ENCODE measurements at regions not wholly inside any gene's neighbourhood (a gene's known extent, or its start where the extent isn't known, plus 50 kb on each side); places are given as distances from the start of the nearest gene placed in this dataset.

DNA sequence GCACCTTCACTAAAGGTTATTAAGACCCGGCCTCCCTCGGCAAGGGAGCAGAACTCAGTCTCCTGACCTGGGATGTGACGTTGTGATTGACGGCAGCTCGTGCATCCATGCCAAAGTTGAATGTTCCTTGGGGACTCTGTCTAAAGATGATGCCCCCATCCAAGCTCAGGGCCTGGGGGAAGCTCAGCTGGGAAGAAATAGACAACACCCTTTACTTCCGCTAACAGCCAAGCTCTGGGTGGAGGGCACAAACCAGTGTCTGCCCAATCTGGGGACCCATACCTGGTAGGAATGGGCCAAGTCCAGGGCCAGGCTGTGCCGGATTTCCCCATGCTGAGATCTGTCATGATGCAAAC lies 95.4 kb downstream of the RMI2 start:
- DNase-seq (ENCODE audit: low spot score), result no peak

DNA sequence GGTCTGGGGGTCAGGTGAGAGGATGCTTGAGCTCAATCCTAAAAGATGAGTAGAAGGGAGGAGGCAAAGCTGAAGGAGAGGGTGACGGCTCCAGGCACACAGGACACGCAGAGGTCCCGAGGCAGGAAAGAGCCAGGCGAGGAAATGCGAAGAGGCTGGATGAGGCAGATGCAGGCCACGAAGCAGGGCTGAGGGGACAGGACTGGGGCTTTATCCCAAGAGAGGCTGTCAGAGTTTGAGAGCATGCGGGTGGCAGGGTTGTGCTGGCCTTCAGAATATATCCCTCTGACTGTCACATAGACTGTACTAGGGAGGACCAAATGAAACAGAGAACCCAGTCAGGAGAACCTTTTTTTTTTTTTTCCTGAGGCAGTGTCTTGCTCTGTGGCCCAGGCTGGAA lies 100.2 kb downstream of the RMI2 start:
- DNase-seq (ENCODE audit: low spot score), result no peak

DNA sequence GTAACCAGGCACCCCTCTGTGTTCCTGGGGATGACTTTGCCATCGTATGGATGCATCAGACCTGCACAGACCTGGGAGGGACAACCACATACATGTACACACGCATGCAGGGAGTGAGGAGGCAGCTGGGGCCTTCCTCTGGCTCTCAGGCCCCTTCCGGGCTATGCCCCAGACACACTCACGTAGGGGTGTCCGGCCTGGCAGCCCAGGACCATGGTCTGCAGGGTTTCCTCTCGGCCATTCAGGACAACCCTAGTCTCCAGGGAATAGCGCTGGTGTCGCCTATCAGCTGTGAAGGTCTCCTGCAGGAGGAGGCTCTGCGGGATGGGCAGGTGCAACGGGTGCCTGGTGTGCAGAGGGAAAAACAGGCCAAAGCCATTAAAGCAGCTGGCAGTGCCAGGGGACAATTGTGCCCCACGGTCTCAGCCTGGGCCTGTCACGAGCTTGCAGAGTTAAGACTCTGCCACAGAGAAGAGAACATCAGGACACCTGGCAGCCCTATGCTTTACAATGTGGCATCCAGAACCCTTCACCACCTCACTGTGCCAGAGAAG lies 101.4 kb downstream of the RMI2 start:
- DNase-seq (ENCODE audit: low spot score), result no peak

DNA sequence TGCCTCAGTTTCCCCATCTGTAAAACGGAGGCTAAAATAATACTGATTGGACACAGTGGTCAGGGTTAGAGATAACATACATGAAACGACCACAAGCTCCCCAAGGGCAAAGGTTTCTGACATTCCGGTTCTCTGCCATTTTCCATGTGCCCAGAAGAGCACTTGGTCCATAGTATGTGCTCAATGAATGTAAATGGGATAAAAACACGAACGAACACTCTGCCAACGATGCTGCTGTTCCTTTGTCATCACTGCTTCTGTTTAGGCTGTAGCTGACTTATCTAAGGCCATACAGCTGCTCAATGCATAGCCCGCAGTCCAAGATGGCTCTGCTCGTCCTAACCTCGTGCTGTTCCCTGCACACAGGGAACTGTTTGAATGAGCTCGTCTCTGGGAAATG lies 102.0 kb downstream of the RMI2 start:
- no peak for DNase-seq (ENCODE audit: low spot score)

DNA sequence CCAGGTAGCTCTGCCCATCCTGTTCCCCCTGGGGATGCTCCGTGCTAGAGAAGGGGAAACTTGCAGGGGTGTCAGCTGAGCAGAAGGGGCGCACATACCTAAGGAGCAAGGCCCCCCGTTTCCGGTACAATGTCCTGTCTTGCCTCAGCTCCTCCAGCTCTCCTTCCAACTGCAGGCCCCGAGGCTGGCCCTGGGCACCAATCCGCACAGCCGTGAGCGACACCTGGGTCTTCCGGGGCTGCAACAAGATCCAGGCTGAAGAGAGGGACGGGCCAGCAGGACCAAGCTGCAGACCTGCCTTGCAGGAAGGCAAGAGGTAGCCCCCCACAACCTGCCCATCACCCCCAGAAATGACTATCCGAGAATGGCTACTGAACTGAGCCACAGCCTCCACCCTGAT lies 102.6 kb downstream of the RMI2 start:
- DNase-seq (ENCODE audit: low spot score), result no peak

DNA sequence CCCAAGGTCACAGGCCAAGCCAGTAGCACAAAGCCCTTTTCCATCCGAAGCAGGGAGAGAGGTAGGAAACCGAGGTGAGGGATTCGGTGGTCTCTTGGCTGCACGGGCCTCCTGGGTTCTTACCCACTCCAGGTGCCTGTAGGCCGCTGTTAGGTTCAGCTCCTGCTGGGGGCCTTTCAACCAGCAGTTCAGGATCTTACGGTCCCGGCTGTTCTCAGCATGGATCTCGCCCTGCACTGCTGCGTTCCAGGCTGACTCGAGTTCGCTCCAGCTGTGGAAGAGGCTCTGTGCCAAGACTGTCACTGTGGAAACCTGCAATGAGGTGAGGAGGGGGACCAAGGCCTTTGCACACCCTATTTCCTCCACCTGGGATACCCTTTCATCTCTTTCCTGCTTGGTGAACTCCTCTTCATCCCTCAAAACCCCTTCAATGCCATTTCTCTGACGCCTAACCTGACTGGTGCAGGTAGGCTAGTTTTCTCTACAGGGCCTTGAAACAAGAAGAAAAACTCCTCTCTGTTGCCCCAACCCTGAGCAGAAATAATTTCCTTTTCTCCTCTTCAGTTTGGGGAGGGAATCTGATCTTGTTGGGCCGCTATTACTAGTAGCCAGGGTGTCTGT lies 103.6 kb downstream of the RMI2 start:
- DNase-seq (ENCODE audit: low spot score), result no peak

DNA sequence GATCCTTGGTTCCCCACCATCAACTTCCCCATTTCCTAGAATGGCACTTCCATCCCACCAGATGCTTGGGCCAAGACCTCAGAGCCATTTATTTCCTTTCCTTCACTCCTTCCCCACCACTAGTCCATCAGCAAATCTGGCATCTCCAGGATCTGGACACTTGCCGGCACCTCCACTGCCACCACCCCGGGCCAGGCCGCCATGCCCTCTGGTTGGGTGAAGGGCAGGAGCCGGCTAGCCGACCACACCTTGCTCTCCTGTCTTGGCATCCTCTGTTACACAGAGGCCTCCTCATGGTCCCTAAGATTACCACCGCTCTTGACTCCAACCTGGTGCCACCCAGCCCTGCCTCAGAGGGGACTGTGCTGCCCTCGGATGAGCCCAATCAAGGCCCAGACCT lies 104.5 kb downstream of the RMI2 start:
- no peak for DNase-seq (ENCODE audit: low spot score)

DNA sequence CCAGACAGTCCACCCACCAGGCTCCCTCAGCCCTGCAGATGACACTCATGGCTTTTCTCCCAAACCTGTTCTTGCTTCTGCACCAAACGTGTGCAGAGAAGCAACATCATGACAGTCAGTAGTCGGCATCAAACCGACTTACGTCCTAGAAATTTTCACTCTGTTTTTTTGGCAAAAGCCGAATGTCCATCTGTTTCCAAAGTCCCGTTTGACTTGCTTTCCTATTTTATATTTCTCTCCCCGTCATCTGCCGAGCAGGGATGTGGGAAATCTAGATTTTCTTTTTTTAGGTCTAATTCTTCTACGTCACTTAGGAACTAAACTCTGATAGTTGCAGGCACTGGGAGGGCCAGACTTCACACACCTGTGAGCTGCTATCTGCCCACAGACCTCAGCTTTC lies 104.9 kb downstream of the RMI2 start:
- no peak for DNase-seq (ENCODE audit: low spot score)

DNA sequence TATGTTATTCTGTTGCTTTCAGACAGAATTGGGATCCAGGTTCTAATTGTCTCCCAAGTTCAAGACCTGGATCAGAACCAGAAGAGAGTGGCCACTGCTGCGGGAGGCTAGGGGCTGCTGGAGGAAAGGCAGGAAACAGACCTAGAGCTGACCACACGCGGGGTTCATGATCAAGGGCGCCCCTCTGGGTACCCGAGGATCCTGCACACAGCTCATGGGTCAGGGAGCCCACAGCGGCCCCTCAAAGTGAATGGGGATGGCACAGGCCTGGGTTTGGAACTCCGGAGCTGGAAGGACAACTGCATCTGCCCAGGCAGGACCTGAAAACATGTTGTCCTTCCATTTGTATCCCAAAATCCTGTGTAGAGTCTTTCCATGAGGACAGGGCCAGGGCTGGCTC lies 107.0 kb downstream of the RMI2 start:
- no peak for DNase-seq (ENCODE audit: low spot score)

DNA sequence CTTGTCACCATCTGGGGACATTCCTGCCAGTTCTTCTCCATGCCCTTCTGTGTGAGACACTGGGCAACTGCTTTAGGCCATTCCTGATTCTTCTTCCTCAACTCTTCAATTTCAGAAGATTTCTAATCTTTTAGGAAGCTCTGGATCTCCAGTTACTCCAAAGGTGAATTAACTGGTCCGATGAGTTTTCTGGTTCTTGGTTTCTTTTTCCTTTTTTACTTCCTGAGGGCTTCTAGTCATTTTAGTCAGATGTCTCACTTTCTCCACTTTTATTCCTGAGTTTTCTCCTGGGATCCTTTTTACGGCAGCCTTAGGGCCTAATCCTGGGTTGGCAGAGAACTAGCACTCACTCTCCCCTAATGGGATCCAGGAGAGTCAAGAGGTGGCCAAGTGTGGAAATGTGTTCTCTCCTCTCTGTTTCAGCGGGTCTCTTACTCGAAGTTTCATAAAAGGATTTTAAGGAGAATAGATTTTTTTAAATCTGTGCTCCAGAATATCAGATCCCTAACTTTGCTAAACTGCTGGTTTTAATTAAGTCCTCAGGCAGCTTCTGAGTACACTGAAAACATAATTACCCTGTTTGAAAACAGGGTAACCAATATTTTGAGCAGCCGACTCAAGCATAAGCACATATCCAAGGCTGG lies 107.6 kb downstream of the RMI2 start:
- DNase-seq (ENCODE audit: low spot score), result no peak

DNA sequence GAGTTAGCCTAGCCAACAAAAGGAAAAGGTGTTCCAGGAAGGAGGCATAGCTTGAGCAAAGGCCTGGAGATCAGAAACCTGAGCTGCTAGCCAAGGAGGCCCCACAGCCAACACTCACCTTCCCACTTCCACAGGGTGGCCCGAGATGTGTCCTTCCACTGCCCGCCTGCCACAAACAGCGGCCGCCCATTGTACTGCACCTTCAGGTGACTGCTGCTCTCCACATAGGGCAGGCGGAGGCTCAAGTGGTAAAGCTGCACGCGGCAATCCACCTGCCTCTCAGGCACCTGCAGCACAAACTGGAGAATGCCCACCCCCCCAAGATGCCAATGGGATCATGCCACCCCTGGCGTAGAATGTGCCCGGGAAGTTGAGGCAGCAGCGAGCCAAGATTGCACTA lies 111.5 kb downstream of the RMI2 start:
- DNase-seq (ENCODE audit: low spot score), result no peak

DNA sequence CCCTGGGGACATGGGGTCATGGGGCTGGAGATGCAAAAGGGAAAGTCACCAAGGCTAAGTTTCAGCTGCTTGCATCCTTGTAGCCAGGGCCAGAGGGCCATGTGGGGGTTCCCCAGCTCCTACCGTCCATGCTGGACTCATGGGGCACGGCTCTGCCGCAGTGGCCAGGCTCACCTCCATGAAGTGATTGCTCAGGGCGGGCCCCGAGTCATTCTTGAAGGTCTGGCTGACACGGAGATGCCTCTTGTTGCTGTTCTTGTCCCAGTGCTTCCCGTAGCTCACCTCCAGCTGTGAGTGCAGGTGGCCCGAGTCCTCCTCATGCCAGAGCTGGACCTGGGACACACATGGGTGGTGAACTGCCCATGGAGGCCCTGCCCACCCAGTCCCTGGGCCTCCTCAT lies 114.5 kb downstream of the RMI2 start:
- DNase-seq (ENCODE audit: low spot score), result no peak

DNA sequence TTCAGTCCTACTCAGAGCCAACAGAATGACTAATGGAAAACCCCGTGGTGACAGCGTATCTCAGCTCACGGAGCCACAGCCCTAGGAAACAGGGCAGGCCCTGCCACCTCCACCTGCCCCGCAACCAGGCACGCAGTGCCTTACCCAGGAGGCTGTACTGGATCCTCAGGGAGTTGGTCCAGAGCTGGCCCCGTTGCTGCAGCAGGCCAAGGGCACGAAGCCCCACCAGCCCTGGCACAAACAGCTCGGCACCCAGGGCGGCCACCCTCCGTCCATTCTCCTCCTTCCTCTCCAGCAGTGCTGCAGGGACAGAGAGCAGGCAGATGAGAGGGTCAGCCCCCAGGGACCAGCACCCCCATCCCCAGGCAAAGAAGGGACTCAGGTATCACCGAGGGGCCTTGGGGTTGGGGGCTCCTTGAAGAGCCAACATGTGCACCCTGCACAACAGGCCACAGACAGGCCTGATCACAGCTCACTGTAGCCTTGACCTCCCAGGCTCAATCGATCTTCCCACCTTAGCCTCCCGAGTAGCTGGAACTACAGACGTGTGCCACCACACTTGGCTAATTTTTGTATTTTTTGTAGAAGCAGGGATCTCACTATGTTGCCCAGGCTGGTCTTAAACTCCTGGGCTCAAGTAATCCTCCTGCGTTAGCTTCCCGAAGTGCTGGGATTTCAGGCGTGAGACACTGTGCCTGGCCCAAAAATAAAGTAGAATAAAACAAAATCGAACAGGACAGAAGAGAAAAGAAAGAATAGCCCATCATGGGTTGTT lies 115.7 kb downstream of the RMI2 start:
- no peak for DNase-seq (ENCODE audit: low spot score)

DNA sequence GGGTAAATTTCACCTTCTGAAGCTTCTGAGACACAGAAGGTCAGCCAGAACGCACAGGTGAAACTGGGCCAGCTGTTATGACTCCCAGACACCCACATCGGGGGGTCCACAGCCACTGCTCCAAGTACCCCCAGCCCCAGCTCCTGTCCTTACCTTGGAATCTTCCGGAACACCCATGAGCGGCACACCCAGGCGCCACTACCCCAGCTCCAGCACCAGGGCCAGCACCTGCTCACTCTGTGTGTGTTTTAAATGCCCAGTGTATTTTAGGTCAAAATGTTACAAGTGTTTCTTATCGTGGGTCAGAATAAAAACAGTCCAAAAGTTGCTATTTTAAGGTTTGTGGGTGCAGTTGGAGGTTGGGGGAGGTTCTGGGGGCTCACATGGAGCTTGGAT lies 116.3 kb downstream of the RMI2 start:
- DNase-seq (ENCODE audit: low spot score), result no peak

DNA sequence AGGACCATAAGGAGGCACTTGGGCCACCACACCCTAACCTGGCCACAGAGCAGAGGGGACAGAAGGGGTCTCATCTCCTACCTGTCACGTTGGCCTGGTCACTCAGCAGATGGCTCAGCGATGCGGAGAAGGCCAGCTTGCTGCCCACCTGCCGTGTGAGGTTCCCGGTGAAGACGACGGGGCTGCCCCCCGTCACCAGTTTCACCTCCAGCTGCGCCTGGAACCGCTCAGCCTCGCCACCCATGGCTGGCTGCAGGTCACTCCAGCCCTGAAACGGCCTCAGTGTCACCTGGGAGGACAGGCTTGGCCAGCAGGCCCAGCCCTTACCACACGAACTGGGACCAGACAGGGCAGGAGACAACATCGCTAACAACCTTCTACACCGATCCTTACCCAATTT lies 116.8 kb downstream of the RMI2 start:
- no peak for DNase-seq (ENCODE audit: low spot score)

DNA sequence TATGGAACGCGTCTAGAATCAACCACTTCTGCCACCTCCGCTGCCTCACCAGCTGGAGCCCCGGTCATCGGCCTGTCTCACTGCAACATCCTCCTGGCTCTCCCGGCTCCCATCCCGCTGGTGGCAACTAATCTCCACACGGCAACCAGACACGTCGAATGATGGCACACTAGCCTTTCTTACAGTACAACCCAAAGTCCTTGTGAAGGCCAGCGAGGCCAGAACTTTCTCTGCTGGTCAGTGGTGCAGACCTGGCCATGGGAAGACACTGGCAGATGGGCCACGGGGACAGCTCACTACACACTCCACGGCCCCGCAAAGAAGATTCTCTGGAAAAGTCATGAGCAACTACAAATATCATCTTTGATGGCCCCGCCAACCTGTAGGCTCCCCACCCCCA lies 117.6 kb downstream of the RMI2 start:
- no peak for DNase-seq (ENCODE audit: low spot score)

DNA sequence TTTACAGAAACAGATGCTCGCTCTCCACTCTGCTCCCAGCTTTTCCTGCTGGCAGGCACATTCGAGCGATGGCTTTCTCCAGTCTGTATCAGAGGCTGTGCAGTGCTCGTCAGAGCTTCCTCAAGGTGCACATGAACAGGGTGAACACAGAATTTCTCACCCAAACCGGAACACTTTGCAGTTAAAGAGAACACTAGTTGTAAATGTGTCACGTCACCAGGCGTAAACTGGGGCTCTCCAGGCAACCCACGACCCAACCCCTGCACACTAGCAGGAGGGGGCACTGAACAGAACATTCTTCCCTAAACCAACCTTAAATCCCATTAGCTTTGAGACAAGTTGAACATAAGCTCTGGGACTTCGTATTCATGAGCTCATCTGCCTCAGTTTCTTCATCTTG lies 119.0 kb downstream of the RMI2 start:
- DNase-seq (ENCODE audit: low spot score), result no peak

DNA sequence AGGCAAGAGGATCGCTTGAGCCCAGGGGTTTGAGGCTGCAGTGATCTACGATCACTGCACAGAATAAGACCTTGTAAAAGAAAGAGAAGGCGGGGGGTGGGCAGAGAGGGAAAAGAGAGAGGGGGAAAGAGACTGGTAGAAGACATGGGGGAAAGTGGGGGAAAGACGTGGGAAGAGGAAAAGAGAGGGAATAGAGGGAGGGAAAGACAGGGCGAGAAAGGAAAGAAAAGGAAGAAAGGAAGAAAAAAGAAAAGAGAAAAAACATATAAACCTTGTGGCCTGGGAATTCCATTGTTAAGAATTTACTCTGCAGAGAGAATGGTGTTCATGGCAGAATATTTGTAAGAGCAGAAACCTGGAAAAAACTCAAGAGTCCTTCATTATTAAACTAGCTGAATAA lies 120.4 kb downstream of the RMI2 start:
- DNase-seq (ENCODE audit: low spot score), result no peak

DNA sequence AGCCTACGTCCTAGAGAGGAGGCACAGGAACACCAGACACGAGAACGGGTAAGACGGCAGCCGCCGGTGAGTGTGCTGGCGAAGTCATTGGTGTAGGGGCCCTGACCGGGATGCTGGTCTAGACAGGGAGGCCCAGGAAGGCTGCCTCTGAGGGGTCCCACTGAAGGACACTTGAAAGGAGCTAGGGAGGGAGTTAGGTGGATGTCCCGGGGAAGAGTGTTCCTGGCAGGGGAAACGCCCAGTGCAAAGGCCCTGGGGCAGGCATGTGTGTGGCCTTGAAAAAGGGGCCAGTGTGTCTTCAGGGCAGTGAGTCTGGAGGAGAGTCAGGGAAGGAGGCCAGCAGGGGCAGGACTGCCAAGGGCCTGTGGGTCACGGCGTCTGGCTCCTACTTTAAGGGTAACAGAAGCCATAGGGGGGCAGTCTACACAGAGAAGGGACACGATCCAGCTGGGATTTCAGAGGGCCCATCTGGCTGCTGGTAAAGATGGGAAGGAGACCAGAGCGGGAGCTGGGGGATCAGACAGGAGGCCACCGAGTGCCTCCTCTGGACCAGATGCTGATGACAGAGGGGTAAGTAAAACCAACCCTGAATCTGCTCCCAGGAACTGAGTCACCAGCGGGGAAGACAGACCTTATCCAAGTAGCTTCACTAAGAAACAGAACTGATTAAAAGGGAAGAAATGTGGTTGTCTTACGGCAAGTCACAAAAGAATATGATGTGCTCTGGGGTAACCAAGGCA lies 115.9 kb downstream of the LITAF start:
- DNase-seq (ENCODE audit: low spot score), result no peak

DNA sequence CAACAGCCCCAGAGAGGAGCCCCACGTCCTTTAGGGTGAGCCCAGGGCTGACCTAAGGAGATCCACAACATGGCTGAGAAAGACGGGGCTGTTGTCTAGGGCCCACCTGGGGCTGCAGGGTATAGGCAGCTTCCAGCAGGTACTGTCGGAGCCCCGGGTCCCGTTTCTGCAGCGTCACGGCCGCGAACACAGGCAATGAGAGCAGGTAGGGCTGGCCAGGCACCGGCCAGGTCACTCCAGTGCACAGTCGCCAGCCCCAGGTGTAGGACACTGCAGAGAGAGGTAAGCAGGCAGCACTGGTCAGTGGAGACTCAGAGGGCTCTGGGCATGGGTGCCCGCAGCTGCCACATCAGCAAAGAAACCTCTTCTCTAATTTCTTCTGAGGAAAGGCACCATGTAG lies 115.2 kb downstream of the LITAF start:
- DNase-seq (ENCODE audit: low spot score), result no peak

DNA sequence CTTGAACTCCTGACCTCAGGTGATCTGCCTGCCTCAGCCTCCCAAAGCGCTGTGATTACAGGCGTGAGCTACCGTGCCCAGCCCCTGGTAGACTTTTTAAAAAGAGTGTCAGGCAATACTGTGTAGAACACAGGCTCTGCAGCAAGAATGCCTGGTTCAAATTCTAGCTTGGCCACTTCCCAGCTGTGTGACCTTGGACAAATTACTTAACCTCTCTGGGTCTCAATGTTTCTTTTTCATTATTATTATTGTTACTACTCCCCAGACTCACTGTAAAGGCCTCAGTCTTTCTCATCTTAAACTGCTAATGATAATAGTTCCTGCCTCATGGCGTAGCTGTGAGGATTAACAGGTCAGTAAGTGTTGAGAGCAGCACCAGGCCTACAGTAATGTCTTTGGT lies 114.3 kb downstream of the LITAF start:
- no peak for DNase-seq (ENCODE audit: low spot score)

DNA sequence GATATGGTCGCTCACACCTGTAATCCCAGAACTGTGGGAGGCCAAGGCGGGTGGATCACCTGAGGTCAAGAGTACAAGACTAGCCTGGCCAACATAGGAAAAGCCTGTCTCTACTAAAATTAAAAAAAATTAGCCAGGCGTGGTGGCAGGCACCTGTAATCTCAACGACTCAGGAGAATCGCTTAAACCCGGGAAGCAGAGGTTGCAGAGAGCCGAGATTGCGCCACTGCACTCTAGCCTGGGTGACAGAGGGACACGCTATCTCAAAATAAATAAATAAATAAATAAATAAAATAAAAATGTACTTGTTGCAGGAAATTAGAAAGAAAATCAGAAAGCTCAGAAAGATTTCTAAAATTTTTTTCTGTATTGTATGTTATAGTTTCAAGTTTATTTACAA lies 113.9 kb downstream of the LITAF start:
- DNase-seq (ENCODE audit: low spot score), result no peak

DNA sequence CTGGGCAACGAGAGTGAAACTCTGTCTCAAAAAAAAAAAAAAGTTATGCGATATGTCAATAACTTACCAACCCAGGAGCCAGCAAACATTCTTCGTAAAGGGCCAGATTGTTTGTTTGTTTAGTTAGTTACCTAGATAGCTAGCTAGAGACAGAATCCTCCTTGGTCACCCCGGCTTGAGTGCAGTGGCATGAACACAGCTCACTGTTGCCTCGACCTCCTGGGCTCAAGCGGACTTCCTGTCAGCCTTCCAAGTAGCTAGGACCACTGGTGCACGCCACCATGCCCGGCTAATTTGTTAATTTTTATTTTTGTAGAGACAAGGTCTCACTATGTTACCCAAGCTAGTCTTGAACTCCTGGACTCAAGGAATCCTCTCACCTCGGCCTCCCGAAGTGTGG lies 113.0 kb downstream of the LITAF start:
- no peak for DNase-seq (ENCODE audit: low spot score)
